ENCODE measurements at regions not wholly inside any gene's neighbourhood (a gene's known extent, or its start where the extent isn't known, plus 50 kb on each side); places are given as distances from the start of the nearest gene placed in this dataset.

GRCh38 chr13:103607995-103608394 is 541.8 kb upstream of the SLC10A2 start:
- no peaks in the 10 kb centered on the region for H3K9me3 ChIP-seq (ENCODE audit: insufficient read depth in 2 of 2, low read depth in 1 of 2, low read length in 1 of 2)
- H4K91ac ChIP-seq (replicated peaks; ENCODE audit: insufficient read length, low read length) = no peak overlapping the region
- H2BK15ac ChIP-seq (ENCODE audit: low read length) = no peak overlapping the region
- H3K23me2 ChIP-seq (ENCODE audit: low read depth, low read length) = no peaks in the 10 kb centered on the region
- DNase-seq (ENCODE audit: low read depth in 1 of 2, low spot score in 2 of 2) (no peak), FAIRE-seq (no peak)
- H3K79me2 ChIP-seq (ENCODE audit: control insufficient read depth in 1 of 2, insufficient read depth in 2 of 2, low read length in 2 of 2) = no peaks in the 10 kb centered on the region
- no peaks in the 10 kb centered on the region for H3K79me1 ChIP-seq (ENCODE audit: low read depth, low read length)
- no peaks in the 10 kb centered on the region for H3K36me3 ChIP-seq (ENCODE audit: control insufficient read depth in 2 of 4, insufficient read depth in 4 of 4, low read length in 3 of 4)
- CTCF ChIA-PET (ENCODE audit: partially characterized antibody) = interaction anchor here (0.6 to 0.7 kb wide), 2 partner anchors 164 to 710 kb away, joined by 3 read pairs; no protein-coding TSS in a partner anchor
- no peaks in the 10 kb centered on the region for H3K4me1 ChIP-seq (replicated peaks in 1 of 4; ENCODE audit: control insufficient read depth in 3 of 4, insufficient read depth in 4 of 4, low read length in 3 of 4)
- no peak overlapping the region for H3K4ac ChIP-seq (replicated peaks; ENCODE audit: insufficient read length, low read depth, low read length)
- no peak overlapping the region for H3K56ac ChIP-seq (replicated peaks; ENCODE audit: insufficient read length, low read depth, low read length)
- no peak overlapping the region for H2AK5ac ChIP-seq (ENCODE audit: low read depth, low read length)
- no peak overlapping the region for H3K23ac ChIP-seq (ENCODE audit: insufficient read length)
- H3K4me3 ChIP-seq (ENCODE audit: extremely low read depth in 1 of 4, insufficient read depth in 2 of 4, low read depth in 3 of 4, low read length in 4 of 4) = no peak overlapping the region
- H4K8ac ChIP-seq (ENCODE audit: extremely low read depth, insufficient read depth, low read length) = no peak overlapping the region
- H2AFZ ChIP-seq (ENCODE audit: low read length) = no peak overlapping the region
- H2BK5ac ChIP-seq (ENCODE audit: low read depth, low read length) = no peak overlapping the region
- no peak overlapping the region for H3K9ac ChIP-seq (replicated peaks in 1 of 4; ENCODE audit: extremely low read depth in 1 of 4, low read depth in 3 of 4, low read length in 3 of 4)
- no peak overlapping the region for H3K4me2 ChIP-seq (ENCODE audit: insufficient read depth in 1 of 2, low read depth in 2 of 2, low read length in 2 of 2)
- WGBS, 2 experiments (ENCODE audit: extremely low coverage in 1 of 2, insufficient coverage in 1 of 2, insufficient read length in 1 of 2, insufficient replicate concordance in 2 of 2, low coverage in 1 of 2, low lambda C conversion rate in 2 of 2, missing lambda C conversion rate in 1 of 2) = 100% methylated on average over 1 of the region's 1 CpG; no CpG with 5 or more reads in 1 of the 2 experiments
- no peak overlapping the region for H2BK12ac ChIP-seq (ENCODE audit: low read depth, low read length)
- POLR2A ChIA-PET (ENCODE audit: partially characterized antibody) = no interaction called here
- TF ChIP-seq, protein P1, sequence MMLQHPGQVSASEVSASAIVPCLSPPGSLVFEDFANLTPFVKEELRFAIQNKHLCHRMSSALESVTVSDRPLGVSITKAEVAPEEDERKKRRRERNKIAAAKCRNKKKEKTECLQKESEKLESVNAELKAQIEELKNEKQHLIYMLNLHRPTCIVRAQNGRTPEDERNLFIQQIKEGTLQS (IDR thresholded peaks at IDR 0.05; ENCODE audit: insufficient read depth, low read depth, low read length) = no peak
- H4K5ac ChIP-seq (ENCODE audit: insufficient read length, low read depth, low read length) = no peak overlapping the region
- H3K14ac ChIP-seq (ENCODE audit: insufficient read length) = no peak overlapping the region
- H4K20me1 ChIP-seq (replicated peaks in 1 of 2; ENCODE audit: control insufficient read depth in 1 of 2, insufficient read depth in 2 of 2, low read length in 2 of 2) = no peaks in the 10 kb centered on the region
- no peak overlapping the region for H2BK120ac ChIP-seq (replicated peaks; ENCODE audit: low read depth, low read length)
- no peaks in the 10 kb centered on the region for H3K27me3 ChIP-seq (replicated peaks in 1 of 4; ENCODE audit: control insufficient read depth in 3 of 4, extremely low read depth in 1 of 4, insufficient read depth in 3 of 4, low read length in 3 of 4)
- no peak overlapping the region for H2BK20ac ChIP-seq (ENCODE audit: low read length)
- no peak overlapping the region for H3K18ac ChIP-seq (ENCODE audit: extremely low read depth, low read length)
- H3K27ac ChIP-seq (ENCODE audit: low read depth, low read length) = no peak overlapping the region
